Brain microvascular endothelial cell (primary cell): ENCODE measurements at regions not wholly inside any gene's neighbourhood (a gene's known extent, or its start where the extent isn't known, plus 50 kb on each side); places are given as distances from the start of the nearest gene placed in this dataset.

Experiments used
- DNase-seq: peaks from one replicate; pipeline ENCODE4 v3.0.0-alpha.2; 2020
- H3K27ac ChIP-seq: fragments of 250-450 bp; sonication (Bioruptor Pico); 2 replicates; pipeline ENCODE4 v1.5.1; 2020; ENCODE audit warnings: mild to moderate bottlenecking, moderate library complexity
- H3K27me3 ChIP-seq: fragments of 250-450 bp; sonication (Bioruptor Pico); replicated peaks from 2 replicates; pipeline ENCODE4 v1.5.1; 2020; ENCODE audit warnings: mild to moderate bottlenecking
- H3K36me3 ChIP-seq: fragments of 250-450 bp; sonication (Bioruptor Pico); replicated peaks from 2 replicates; pipeline ENCODE4 v1.5.1; 2020; ENCODE audit warnings: mild to moderate bottlenecking
- H3K4me3 ChIP-seq: 2 replicates; pipeline ENCODE4 v1.5.1; 2011; ENCODE audit warnings: low read depth, mild to moderate bottlenecking, control low read depth, low read length, moderate library complexity
- in situ Hi-C: cut with HindIII; loops from 2 replicates; pipeline ENCODE4 v1.10.0; 2017; ENCODE audit warnings: low sequenced_read_pairs, low pct_ligation_motif_present
- TF ChIP-seq, protein P1 (sequence below): IDR thresholded peaks from 2 replicates; pipeline ENCODE4 v1.5.1; 2011; ENCODE audit warnings: low read depth, mild to moderate bottlenecking, moderate library complexity, low read length, control low read depth, inconsistent platforms; ENCODE audit errors: missing control alignments

DNA sequence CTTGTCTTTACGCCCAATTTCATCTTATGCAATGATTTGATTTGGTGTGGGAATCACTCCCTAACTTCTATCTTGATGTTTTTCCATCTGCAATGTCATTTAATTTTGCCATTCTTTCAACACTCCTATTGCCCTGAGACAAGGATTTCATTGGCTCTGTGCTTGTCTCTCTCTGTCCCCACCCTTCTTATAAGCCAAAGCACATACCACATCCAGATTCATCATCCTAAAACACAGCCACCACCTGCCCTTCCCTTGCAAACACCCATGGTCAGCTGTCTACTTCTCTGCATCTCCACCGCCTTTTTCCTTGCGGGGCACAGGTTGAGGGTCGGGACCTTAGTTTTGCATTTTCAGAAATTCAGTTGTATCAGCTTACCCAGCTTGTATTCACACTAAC lies 225.8 kb upstream of the SOX21 start:
- no peak for DNase-seq
- no peaks in the 10 kb centered on the region for H3K36me3 ChIP-seq
- in situ Hi-C loops, result no loop called here
- H3K4me3 ChIP-seq, result no peak overlapping the region
- TF ChIP-seq, protein P1, sequence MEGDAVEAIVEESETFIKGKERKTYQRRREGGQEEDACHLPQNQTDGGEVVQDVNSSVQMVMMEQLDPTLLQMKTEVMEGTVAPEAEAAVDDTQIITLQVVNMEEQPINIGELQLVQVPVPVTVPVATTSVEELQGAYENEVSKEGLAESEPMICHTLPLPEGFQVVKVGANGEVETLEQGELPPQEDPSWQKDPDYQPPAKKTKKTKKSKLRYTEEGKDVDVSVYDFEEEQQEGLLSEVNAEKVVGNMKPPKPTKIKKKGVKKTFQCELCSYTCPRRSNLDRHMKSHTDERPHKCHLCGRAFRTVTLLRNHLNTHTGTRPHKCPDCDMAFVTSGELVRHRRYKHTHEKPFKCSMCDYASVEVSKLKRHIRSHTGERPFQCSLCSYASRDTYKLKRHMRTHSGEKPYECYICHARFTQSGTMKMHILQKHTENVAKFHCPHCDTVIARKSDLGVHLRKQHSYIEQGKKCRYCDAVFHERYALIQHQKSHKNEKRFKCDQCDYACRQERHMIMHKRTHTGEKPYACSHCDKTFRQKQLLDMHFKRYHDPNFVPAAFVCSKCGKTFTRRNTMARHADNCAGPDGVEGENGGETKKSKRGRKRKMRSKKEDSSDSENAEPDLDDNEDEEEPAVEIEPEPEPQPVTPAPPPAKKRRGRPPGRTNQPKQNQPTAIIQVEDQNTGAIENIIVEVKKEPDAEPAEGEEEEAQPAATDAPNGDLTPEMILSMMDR, result no peak
- no peaks in the 10 kb centered on the region for H3K27me3 ChIP-seq
- H3K27ac ChIP-seq, result no peak overlapping the region

DNA sequence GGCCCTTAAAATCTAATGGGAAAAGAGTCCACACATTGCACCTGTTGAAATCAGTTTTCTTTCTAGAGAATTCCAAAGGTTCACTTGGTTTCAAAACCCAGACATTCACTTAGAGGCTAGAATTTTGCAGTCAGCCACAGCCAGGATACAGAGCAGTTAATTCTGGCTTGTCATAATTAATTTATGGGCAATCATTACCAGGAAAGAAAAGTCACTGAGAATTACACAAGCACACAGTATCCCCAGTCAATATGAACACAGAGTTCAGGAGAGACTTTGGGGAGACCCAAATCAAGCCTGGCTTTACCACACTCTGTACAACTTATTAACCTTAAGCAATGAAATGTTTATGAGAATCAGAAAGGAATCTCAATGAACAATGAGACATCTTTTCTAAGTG lies 224.3 kb upstream of the SOX21 start:
- in situ Hi-C loops, result no loop called here
- no peaks in the 10 kb centered on the region for H3K27me3 ChIP-seq
- no peak overlapping the region for H3K27ac ChIP-seq
- H3K36me3 ChIP-seq, result no peaks in the 10 kb centered on the region
- no peak for DNase-seq
- H3K4me3 ChIP-seq, result no peak overlapping the region
- TF ChIP-seq, protein P1, result no peak

DNA sequence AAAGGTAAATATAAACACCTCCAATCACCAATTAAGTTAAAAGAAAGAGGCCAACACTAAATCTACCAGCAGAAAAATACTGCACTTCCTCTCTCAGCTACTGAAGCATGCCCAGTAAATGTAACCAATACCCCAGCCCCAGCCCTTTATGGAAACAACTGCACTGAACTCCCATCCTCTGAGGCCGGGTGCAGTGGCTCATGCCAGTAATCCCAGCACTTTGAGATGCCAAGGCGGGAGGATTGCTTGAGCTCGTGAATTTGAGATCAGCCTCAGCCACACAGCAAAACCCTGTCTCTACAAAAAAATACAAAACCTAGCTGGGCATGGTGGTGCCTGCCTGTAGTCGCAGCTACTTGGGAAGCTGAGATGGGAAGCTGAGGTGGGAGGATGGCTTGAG lies 221.6 kb upstream of the SOX21 start:
- TF ChIP-seq, protein P1, result no peak

DNA sequence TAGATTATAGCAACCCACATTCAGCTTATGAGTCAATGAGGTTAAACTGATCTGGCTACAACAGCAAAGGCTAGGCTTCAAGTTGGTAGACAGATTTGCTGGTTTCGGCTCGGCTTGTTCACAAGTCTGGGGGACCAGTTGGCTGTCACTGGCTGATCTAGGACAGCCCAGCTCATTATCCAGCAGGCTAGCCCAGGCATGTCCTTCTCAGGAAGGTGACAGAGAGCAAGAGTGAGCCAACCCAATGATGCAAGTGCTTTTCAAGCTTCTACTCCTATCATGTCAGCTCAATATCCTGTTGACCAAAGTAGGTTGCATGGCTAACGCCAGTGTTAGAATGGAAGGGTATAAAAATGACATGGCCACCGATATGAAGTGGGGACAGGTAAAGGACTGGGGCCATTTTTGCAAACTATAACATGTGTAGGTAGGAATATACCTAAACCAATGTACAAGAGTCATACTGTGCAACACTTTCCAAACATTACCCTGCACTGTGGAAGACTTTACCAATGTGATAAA lies 220.9 kb upstream of the SOX21 start:
- DNase-seq, result no peak
- TF ChIP-seq, protein P1, result no peak
- in situ Hi-C loops, result no loop called here

More for the DNA sequence above, 221.6 kb upstream of the SOX21 start:
- no peak for DNase-seq
- Histone ChIP-seq H3K4me3 (no peak overlapping the region), H3K36me3 (no peaks in the 10 kb centered on the region), H3K27me3 (no peaks in the 10 kb centered on the region), H3K27ac (no peak overlapping the region)
- in situ Hi-C loops, result no loop called here

DNA sequence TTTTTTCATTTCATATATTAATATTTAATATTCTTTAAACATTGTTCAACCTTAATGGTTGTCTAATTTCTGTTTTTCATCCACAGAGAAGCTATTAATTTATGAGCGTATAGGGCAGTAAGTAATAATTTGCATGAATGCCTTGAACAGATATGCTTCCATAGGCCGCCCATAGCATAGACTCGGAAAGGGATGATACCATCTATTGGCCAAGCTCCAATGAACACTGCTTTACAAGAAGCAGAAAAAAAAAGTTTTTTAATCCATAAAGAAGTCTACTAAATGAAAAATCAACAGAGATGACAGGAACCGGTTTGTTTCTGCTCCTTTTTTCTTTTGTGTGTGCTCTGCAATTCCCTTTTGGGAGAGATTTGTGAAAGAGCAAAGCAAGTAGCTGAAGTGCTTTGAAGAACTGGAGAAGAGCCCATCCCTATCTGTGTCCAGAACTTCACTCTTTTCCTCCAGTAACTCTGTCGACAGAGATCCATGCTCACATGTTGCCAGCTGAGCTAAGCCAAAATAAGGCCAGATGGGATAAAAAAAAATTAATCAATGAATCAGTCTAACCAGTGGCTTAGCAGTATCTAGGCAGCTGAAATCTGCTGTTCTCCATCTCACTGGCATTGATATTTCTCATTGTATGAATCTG lies 215.9 kb upstream of the SOX21 start:
- in situ Hi-C loops, result no loop called here
- Histone ChIP-seq H3K4me3 (no peak overlapping the region), H3K36me3 (no peaks in the 10 kb centered on the region), H3K27ac (no peak overlapping the region), H3K27me3 (no peaks in the 10 kb centered on the region)
- TF ChIP-seq, protein P1, result no peak
- DNase-seq, result no peak

More for the DNA sequence above, 220.9 kb upstream of the SOX21 start:
- H3K27ac ChIP-seq, result no peak overlapping the region
- H3K36me3 ChIP-seq, result no peaks in the 10 kb centered on the region
- H3K4me3 ChIP-seq, result no peak overlapping the region
- no peaks in the 10 kb centered on the region for H3K27me3 ChIP-seq

DNA sequence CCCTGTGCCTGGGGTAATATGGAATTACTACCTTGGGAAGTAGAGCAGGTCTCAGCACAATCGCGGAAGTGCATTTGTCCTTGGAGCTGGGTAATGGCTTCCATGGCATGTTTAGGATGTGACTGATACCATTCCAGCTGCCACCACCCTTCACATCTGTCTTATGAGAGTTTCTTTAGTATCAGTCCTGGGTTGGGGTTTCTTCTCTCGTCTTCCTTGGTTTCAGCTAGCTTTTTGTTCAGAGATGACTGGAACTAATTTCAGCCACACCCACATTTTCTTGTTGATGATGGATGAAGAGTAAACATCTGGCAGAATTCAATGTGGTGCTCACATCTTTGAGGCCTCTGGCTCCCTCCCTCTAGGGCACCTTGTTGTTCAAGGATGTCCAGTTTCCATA lies 212.9 kb upstream of the SOX21 start:
- no peak for DNase-seq
- no peak overlapping the region for H3K4me3 ChIP-seq
- no peak overlapping the region for H3K27ac ChIP-seq
- TF ChIP-seq, protein P1, result no peak
- H3K36me3 ChIP-seq, result no peaks in the 10 kb centered on the region
- no peaks in the 10 kb centered on the region for H3K27me3 ChIP-seq
- in situ Hi-C loops, result no loop called here
